Erythroblast (primary cell): ENCODE measurements at regions not wholly inside any gene's neighbourhood (a gene's known extent, or its start where the extent isn't known, plus 50 kb on each side); places are given as distances from the start of the nearest gene placed in this dataset.

ENCODE experiments used
- GATA1 ChIP-seq: IDR thresholded peaks from 2 replicates; pipeline ENCODE4 v1.6.1; 2011; ENCODE audit warnings: low read depth, mild to moderate bottlenecking, control low read depth, low read length, moderate library complexity
- POLR2A ChIP-seq: IDR thresholded peaks from 2 replicates; pipeline ENCODE4 v1.6.1; 2011; ENCODE audit warnings: mild to moderate bottlenecking, low read length

DNA sequence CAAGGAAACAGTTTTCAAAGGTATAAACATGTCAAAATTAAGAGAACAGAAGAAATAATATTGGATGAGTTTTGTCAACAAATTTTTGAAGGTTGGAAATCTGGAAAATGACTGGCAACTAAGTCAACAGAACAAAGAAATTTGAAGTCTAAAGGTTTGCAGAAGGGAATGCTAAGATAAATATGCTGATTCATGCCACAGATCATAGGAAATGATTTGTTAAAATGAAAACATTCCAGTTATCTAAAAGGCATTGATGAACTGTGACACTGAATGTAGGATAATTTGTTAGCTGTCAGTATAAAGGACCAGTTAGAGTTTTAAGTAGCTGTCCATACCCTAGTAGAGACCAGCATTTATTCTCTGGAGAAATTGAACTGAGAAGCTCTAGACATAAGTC is 157.9 kb upstream of the CHRM3 start:
- no peak for TF ChIP-seq POLR2A
- TF ChIP-seq GATA1, result no peak
